HCT116 (cell line): ENCODE measurements at regions not wholly inside any gene's neighbourhood (a gene's known extent, or its start where the extent isn't known, plus 50 kb on each side); places are given as distances from the start of the nearest gene placed in this dataset.

ENCODE experiments used
- ATAC-seq: fragments of 200-7000 bp; cut with Tn5 transposase; 2 replicates; pipeline ENCODE4 v1.9.1; 2020; ENCODE audit warnings: mild to moderate bottlenecking, moderate library complexity
- BruUV-seq: library from RNA; stranded (reverse); fragments of 400-500 nt; replicated peaks from 2 replicates; lab custom pipeline; 2021; lab: Mats Ljungman, UMichigan
- CTCF ChIA-PET: fragments of 300-600 bp; sonication (Branson Sonifier 250); formaldehyde crosslinking; loops from one replicate; lab custom pipeline; 2021; ENCODE audit warnings: antibody characterized with exemption; lab: Charles Lee
- POLR2A ChIA-PET: fragments of 300-600, 350-600 bp; sonication (Branson Sonifier 250); formaldehyde crosslinking; loops from one replicate; lab custom pipeline; 2021; ENCODE audit warnings: antibody characterized with exemption; lab: Charles Lee
- RAD21 ChIA-PET, 2 experiments: fragments of 300-600 bp; sonication (Branson Sonifier 250); formaldehyde crosslinking; loops; one replicate each; lab custom pipeline; 2023; ENCODE audit warnings: low total read pairs in 2 of 2; ENCODE audit not compliant: uncharacterized antibody in 2 of 2, unreplicated experiment in 2 of 2, low non-redundant PET in 1 of 2; lab: Charles Lee
- DNase-seq: peaks from one replicate; pipeline ENCODE4 v3.0.0-alpha.2; 2010; ENCODE audit warnings: low read depth, low spot score
- H2AFZ ChIP-seq: fragments of 200-600 bp; shearing (Covaris generic), sonication (generic); 2 replicates; pipeline ENCODE4 v1.6.1; 2017; ENCODE audit warnings: low read depth, mixed run types, mixed read lengths, antibody characterized with exemption, low read length; ENCODE audit not compliant: poor library complexity, severe bottlenecking
- H3K27ac ChIP-seq: 2 replicates; pipeline ENCODE4 v1.5.1; 2012; ENCODE audit warnings: low read depth, low read length
- H3K27me3 ChIP-seq: fragments of 200-600 bp; sonication (generic); 2 replicates; pipeline ENCODE4 v1.6.1; 2016; ENCODE audit warnings: mixed run types, low read length, mixed read lengths; ENCODE audit not compliant: insufficient read depth
- H3K36me3 ChIP-seq, 2 experiments: fragments of 200-500 bp in 1 of 2; fragments of 200-600 bp in 1 of 2; sonication (Bioruptor generic) in 1 of 2; sonication (generic) in 1 of 2; 2 replicates each; pipeline versions ENCODE4 v1.5.1 to v1.6.1; 2014 to 2016; ENCODE audit warnings: low read length in 2 of 2, inconsistent platforms in 1 of 2, mixed read lengths in 1 of 2, mixed run types in 1 of 2; ENCODE audit not compliant: insufficient read depth in 2 of 2, control insufficient read depth in 1 of 2
- H3K4me1 ChIP-seq, 2 experiments: fragments of 200-600 bp in 1 of 2; sonication (generic) in 1 of 2; 2 replicates each; pipeline versions ENCODE4 v1.5.1 to v1.6.1; 2012 to 2017; ENCODE audit warnings: low read length in 2 of 2, inconsistent platforms in 1 of 2, mild to moderate bottlenecking in 1 of 2, mixed read lengths in 1 of 2, mixed run types in 1 of 2, moderate library complexity in 1 of 2; ENCODE audit not compliant: insufficient read depth in 2 of 2, control insufficient read depth in 1 of 2
- H3K4me2 ChIP-seq: fragments of 200-600 bp; sonication (generic); 2 replicates; pipeline ENCODE4 v1.6.1; 2017; ENCODE audit warnings: mixed run types, low read length, mixed read lengths
- H3K4me3 ChIP-seq, 2 experiments: fragments of 200-600 bp in 1 of 2; sonication (generic) in 1 of 2; replicated peaks in 1 of 2; 2 replicates each; pipeline ENCODE4 v1.5.1; 2011 to 2016; ENCODE audit warnings: low read length in 2 of 2, control low read depth in 1 of 2, low read depth in 1 of 2, mild to moderate bottlenecking in 1 of 2, mixed read lengths in 1 of 2, mixed run types in 1 of 2
- H3K79me2 ChIP-seq: fragments of 200-600 bp; sonication (generic); 2 replicates; pipeline ENCODE4 v1.6.1; 2017; ENCODE audit warnings: mild to moderate bottlenecking, mixed run types, low read length, moderate library complexity, mixed read lengths; ENCODE audit not compliant: insufficient read depth
- H3K9ac ChIP-seq: fragments of 200-600 bp; sonication (generic); 2 replicates; pipeline ENCODE4 v1.6.1; 2016; ENCODE audit warnings: low read length, mixed read lengths
- H3K9me2 ChIP-seq: fragments of 200-600 bp; sonication (generic), shearing (Covaris generic); 2 replicates; pipeline ENCODE4 v1.6.1; 2017; ENCODE audit warnings: mixed run types, mild to moderate bottlenecking, moderate library complexity; ENCODE audit not compliant: insufficient read depth
- H3K9me3 ChIP-seq, 2 experiments: fragments of 200-500 bp in 1 of 2; fragments of 200-600 bp in 1 of 2; sonication (Bioruptor generic) in 1 of 2; sonication (generic) in 1 of 2; 2 replicates each; pipeline ENCODE4 v1.6.1; 2014 to 2017; ENCODE audit warnings: low read length in 2 of 2, mixed read lengths in 2 of 2, inconsistent platforms in 1 of 2, low read depth in 1 of 2, mild to moderate bottlenecking in 1 of 2, mixed run types in 1 of 2, moderate library complexity in 1 of 2; ENCODE audit not compliant: control insufficient read depth in 1 of 2, insufficient read depth in 1 of 2
- H4K20me1 ChIP-seq: fragments of 200-600 bp; sonication (generic), shearing (Covaris generic); 2 replicates; pipeline ENCODE4 v1.6.1; 2017; ENCODE audit warnings: mixed run types, mild to moderate bottlenecking, moderate library complexity; ENCODE audit not compliant: insufficient read depth
- CBX3 ChIP-seq: IDR thresholded peaks from 2 replicates; pipeline ENCODE4 v1.6.1; 2012; ENCODE audit warnings: low read depth
- CEBPB ChIP-seq: IDR thresholded peaks from 2 replicates; pipeline ENCODE4 v1.6.1; 2012; ENCODE audit warnings: low read depth
- EGR1 ChIP-seq: IDR thresholded peaks from 2 replicates; pipeline ENCODE4 v1.6.1; 2012; ENCODE audit warnings: low read depth
- ELF1 ChIP-seq: IDR thresholded peaks from 2 replicates; pipeline ENCODE4 v1.6.1; 2012; ENCODE audit warnings: low read depth, borderline replicate concordance
- EZH2 ChIP-seq: fragments of 200-600 bp; sonication (generic); IDR thresholded peaks from 2 replicates; pipeline ENCODE4 v1.6.1; 2017; ENCODE audit warnings: antibody characterized with exemption, mixed run types
- EZH2phosphoT487 ChIP-seq: fragments of 200-600 bp; IDR thresholded peaks from 2 replicates; pipeline ENCODE4 v1.6.1; 2018; ENCODE audit warnings: antibody characterized with exemption, borderline replicate concordance
- FOSL1 ChIP-seq: IDR thresholded peaks from 2 replicates; pipeline ENCODE4 v1.6.1; 2012; ENCODE audit warnings: low read depth
- JUND ChIP-seq: IDR thresholded peaks from 2 replicates; pipeline ENCODE4 v1.6.1; 2012
- MAX ChIP-seq: IDR thresholded peaks from 2 replicates; pipeline ENCODE4 v1.6.1; 2012
- RAD21 ChIP-seq: IDR thresholded peaks from 2 replicates; pipeline ENCODE4 v1.6.1; 2012; ENCODE audit warnings: low read depth, mild to moderate bottlenecking
- REST ChIP-seq: IDR thresholded peaks from 2 replicates; pipeline ENCODE4 v1.6.1; 2012; ENCODE audit warnings: low read depth
- SIN3A ChIP-seq: IDR thresholded peaks from 2 replicates; pipeline ENCODE4 v1.6.1; 2012; ENCODE audit warnings: low read depth
- TCF7L2 ChIP-seq: IDR thresholded peaks from 2 replicates; pipeline ENCODE4 v1.7.0; 2011; ENCODE audit warnings: borderline replicate concordance, inconsistent platforms; ENCODE audit not compliant: insufficient read depth, insufficient read length; ENCODE audit errors: extremely low read depth
- ZFX ChIP-seq: fragments of 450-650 bp; IDR thresholded peaks from 2 replicates; pipeline ENCODE4 v1.6.1; 2017
- intact Hi-C: fragments of 100-400 bp; cut with micrococcal nuclease; formaldehyde crosslinking; loops from 2 replicates; pipeline ENCODE4 v1.10.0; 2022

- no TSS peak for BruUV-seq
- no peak overlapping the region for H3K4me3 ChIP-seq
- no peaks in the 10 kb centered on the region for H3K9me2 ChIP-seq
- DNase-seq (no peak), ATAC-seq (no peak)
- ChIA-PET POLR2A (no interaction called here), CTCF (no interaction called here), RAD21 (no interaction called here)
- no peaks in the 10 kb centered on the region for H3K79me2 ChIP-seq
- H3K4me1 ChIP-seq = no peaks in the 10 kb centered on the region
- peaks cover 4 to 6% of the 10 kb centered on the region in 2 experiments; a peak in 1 of 4 replicates for H3K9me3 ChIP-seq
- H2AFZ ChIP-seq = no peak overlapping the region
- H3K9ac ChIP-seq = no peak overlapping the region
- TF ChIP-seq FOSL1 (no peak), ELF1 (no peak), RAD21 (no peak), ZFX (no peak), MAX (no peak), TCF7L2 (no peak), EZH2 (no peak), EGR1 (no peak), JUND (no peak), EZH2phosphoT487 (no peak), REST (no peak), CBX3 (no peak), CEBPB (no peak), SIN3A (no peak)
- H4K20me1 ChIP-seq = no peaks in the 10 kb centered on the region
- H3K27ac ChIP-seq = no peak overlapping the region
- no peaks in the 10 kb centered on the region for H3K36me3 ChIP-seq
- H3K4me2 ChIP-seq = no peak overlapping the region
- intact Hi-C loops = no loop called here
- H3K27me3 ChIP-seq = no peaks in the 10 kb centered on the region
Measured at GRCh38 chr1:103900005-103900404, 150.3 kb downstream of the AMY1C start.
